ENCODE measurements at regions not wholly inside any gene's neighbourhood (a gene's known extent, or its start where the extent isn't known, plus 50 kb on each side); places are given as distances from the start of the nearest gene placed in this dataset.

GRCh38 chr14:94867209-94867608 lies 97.3 kb upstream of the GSC start:
- TF ChIP-seq POLR2AphosphoS5 (IDR thresholded peaks at IDR 0.05; ENCODE audit: low read length) (no peak), EZH2 (IDR thresholded peaks at IDR 0.05; ENCODE audit: borderline replicate concordance, control insufficient read depth, low read depth, low read length) (no peak), CTCF (IDR thresholded peaks at IDR 0.05 in 2 of 3, conservative IDR thresholded peaks at IDR 0.05 in 1 of 3; ENCODE audit: control insufficient read depth in 2 of 3, extremely low read depth in 1 of 3, insufficient read depth in 1 of 3, low read depth in 3 of 3, low read length in 3 of 3) (no peak), GABPA (IDR thresholded peaks at IDR 0.05; ENCODE audit: low read depth) (no peak), HDAC6 (IDR thresholded peaks at IDR 0.05; ENCODE audit: unreplicated experiment) (no peak), MXI1 (IDR thresholded peaks at IDR 0.05; ENCODE audit: low read depth, low read length) (no peak), CEBPZ (IDR thresholded peaks at IDR 0.05; ENCODE audit: low read depth, low read length) (no peak)

All from GM12878 (cell line).